SK-MEL-5 (cell line): ENCODE measurements at regions not wholly inside any gene's neighbourhood (a gene's known extent, or its start where the extent isn't known, plus 50 kb on each side); places are given as distances from the start of the nearest gene placed in this dataset.

Experiments used
- DNase-seq: peaks from one replicate; pipeline ENCODE4 v3.0.0-alpha.2; 2016; ENCODE audit warnings: low read depth, low spot score
- in situ Hi-C: cut with HindIII; loops from 2 replicates; pipeline ENCODE4 v1.10.0; 2016; ENCODE audit warnings: low sequenced_read_pairs, high pct_unique_total_duplicates, low pct_unique_long_range_greater_than_20kb

DNA sequence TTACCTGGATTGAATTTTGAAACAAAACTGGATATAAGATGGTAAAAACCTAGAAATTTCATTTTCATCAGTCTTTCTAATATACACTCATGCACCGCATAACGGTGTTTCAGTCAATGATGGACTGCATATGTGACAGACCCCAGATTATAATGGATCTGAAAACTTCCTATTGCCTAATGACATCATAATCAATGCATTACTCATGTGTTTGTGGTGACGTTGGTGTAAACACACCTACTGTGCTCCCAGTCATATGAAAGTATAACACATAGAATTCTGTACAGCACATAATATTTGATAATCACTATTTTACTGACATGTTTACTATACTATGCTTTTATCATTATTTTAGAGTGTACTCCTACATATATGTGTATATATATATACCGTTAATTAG lies 119.9 kb upstream of the AGA start:
- no peak for DNase-seq
- in situ Hi-C loops, result no loop called here

DNA sequence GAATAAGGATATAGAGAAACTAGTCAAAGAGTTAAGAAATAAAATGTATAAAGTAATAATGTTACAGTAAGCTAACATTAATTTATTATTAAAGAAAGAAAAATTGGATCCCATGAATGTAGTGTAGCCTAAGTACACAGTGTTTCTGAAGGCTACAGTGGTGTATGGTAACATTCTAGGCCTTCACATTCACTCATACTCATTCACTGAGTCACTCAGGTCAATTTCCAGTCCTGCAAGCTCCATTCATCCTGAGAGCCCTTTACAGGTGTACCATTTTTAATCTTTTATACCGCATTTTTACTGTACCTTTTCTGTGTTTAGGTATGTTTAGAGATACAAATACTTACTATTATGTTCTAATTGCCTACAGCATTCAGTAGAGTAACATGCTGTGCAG lies 120.6 kb upstream of the AGA start:
- no peak for DNase-seq
- in situ Hi-C loops, result no loop called here

DNA sequence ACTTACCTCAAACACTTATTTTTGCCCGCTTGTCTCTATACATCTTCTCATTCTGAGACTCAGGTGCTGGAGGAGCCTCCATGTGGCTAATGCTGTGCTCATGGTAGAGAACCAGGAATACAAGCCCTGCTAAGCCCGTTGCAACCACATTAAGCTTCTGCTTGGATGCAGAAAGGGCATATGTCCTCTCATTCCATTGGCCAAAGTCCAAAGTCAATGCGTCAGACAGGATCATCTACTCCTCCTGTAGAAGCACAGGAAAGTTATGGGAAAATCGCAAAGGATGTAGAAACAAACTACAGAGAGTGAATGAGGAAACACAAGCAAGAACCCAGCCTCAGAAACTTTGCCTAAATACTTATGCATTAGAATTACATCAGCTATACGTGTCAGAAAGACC lies 124.5 kb upstream of the AGA start:
- in situ Hi-C loops, result no loop called here
- DNase-seq, result no peak

DNA sequence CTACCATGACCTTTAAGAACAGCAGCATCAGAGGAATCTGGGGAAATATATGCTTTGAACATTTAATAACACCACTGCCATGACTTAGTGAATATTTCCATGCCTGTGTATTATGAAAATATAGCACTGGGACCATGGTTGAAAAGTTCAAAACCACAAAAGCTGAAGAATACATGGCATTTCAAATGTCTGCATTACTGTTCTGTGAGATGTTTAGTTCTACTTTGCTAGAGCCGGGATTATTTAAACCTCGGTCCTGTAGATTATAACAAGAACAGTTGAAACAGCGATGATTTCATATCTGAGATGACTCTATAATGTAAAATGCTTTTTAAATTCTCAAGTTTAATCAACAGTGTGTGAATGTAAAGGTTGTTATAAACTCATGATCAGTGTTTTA lies 126.7 kb upstream of the AGA start:
- in situ Hi-C loops, result no loop called here
- no peak for DNase-seq

DNA sequence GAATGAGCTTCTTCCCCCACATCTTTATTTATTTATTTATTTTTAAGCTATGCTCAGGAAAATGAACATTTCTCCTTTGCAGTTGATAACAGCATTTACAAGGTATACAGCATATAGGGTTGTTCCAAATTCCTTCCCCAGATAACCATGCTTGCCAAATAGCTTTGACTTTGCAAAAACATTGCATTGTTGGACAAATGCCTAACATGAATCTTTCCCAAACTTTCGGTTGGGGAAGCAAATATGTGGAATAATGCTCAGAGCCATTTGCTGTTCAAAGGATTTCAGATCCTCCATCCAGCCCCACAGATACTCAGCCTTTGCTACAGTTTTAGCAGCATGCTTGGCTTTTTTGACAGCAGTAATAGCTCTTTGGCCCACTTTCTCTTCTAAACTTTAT lies 127.2 kb upstream of the AGA start:
- DNase-seq, result no peak
- in situ Hi-C loops, result no loop called here

DNA sequence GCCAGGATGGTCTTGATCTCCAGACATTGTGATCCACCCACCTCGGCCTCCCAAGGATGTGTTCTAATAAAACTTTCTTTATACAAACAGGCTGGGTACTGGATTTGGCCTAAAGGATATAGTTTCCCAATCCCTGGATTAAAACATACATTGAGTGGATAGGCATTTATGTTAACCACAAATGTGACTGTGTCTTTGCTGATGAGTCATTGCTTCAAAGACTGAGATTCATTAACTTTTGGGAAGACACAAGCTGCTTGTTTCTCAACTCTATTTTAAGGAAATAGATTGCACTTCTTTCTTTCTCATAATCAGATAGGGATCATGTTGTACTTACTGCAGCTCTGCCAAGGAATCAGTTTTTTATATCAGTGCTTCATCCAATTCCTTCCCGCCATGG lies 131.3 kb upstream of the AGA start:
- in situ Hi-C loops, result no loop called here
- peak; percentile 94 for DNase-seq

DNA sequence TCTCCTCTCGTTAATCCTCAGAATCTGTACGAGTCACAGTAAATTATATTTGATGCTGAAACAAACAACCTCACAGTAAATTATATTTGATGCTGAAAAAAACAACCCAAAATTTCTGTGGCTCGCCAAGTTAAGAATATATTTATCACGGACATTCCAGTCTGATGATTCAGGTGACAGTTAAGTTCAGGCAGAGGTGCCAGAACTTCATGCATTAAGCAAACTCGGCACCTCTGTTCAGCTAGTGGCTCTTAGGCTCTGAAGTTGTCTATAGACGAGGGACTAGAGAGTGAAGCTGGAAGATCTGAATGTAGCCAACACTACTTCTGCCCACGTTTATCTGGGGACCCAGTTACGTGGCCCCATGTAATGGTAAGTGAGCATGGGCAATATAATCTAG lies 132.2 kb upstream of the AGA start:
- DNase-seq, result no peak
- in situ Hi-C loops, result no loop called here

DNA sequence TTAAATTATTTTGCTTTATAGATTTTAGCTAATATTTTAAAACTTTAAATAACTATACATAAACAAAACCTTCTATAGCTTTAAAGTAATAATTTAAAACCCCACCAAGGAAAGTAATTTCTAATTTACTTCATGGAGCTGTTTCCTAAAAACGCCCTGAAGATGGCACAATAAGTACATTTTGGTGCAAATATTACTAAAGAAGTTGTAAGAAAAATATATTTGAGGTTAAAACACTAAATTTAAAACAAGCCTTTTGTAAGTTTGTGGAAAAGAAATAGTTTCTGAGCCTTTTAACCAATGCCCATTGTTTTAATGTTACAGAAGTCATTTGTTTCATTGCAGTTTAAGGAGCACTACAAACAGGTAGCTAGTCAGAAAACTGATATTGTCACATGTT lies 137.4 kb upstream of the AGA start:
- in situ Hi-C loops, result no loop called here
- no peak for DNase-seq

DNA sequence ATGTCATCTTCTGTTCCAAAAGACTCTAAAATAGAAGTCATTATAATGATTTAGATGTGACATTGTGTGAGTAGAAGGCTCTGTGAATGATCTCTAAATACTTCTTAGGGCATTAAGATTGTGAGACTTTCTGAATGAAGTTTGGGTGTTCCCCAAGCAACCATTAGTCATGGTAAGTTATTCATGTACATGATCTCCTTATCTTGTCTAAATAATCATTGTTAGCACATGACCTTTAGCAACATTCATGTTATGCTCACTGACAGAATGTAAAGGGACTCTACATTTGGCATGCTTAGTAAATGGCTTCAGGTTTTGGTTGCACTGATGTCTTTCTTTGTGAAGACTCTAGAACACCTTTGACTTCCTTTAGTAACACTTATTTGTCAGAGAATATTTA lies 140.8 kb upstream of the AGA start:
- no peak for DNase-seq
- in situ Hi-C loops, result no loop called here

DNA sequence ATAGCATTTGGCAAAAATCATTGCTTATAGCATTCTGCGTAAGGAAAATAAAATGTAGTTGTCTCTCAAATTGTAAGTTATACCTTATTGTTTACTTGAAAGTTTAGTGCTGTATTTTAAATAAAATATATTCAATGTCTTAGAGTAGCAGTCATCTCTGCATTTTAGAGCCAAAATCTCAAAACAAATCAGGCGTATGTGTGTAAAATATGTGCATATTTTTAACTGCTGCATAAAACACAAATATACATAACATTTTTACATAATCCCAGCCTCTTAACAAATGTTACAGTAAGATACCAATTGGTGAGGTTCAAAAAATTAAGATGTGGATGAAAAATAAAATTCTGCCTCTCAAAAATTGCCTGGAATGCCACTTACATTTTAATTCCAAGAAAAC lies 145.8 kb upstream of the AGA start:
- in situ Hi-C loops, result no loop called here
- DNase-seq, result no peak

DNA sequence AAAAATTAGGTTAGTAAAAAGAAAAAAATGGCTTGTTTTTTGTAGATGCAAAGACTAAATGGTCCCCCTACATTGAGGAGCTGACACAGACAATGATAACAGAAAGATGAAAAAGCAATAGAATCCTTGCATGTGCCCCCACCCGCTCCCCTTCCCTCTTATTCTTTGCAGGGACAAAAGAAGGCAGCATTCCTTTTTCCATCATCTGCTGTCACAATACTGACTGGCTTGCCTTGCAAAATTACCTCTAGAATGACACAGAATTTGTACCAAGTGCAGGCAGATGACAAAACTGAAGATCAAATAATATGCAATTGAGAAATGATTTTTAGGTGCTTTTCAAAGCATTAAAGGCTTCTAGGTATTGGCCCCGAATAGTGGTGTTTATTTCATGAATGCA lies 153.1 kb upstream of the AGA start:
- in situ Hi-C loops, result no loop called here
- no peak for DNase-seq

DNA sequence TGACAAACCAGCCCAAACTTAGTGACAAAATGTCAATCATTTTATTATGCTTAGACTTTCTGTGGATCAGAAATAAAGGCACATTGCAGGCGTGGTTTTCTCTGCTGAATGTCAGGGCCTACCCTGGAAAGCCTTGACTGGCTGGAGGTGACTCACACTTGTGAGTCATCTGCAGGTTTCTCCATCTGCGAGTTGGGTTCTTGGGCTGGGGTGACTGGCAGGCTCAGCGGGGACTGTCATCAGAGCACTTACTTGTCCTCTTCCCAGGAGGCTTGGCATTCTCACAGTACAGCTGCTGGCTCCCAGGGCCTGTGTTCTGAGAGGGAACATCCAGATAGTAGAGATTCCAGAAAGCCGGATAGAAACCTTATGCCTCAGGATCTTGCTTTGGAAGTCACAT lies 153.8 kb upstream of the AGA start:
- in situ Hi-C loops, result no loop called here
- peak; percentile 23 for DNase-seq

DNA sequence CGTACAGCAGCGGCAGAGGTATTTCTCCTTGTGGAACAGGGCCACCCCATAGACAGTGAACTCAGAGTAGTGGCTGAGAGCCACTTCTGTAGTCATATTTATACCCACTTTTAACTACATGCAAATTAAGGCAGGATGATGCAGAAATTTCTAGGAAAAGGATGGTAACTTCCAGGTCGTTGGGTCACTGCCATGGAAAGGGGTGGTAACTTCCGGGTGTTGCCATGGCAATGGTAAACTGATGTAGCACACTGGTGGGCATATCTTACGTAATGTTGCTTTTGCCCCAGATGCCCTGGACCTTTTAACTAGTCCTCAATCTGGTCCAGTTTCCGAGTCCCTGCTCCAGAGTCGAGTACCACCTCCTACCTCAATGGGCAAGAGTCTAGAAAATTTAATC lies 154.8 kb upstream of the AGA start:
- in situ Hi-C loops, result no loop called here
- DNase-seq, result no peak

DNA sequence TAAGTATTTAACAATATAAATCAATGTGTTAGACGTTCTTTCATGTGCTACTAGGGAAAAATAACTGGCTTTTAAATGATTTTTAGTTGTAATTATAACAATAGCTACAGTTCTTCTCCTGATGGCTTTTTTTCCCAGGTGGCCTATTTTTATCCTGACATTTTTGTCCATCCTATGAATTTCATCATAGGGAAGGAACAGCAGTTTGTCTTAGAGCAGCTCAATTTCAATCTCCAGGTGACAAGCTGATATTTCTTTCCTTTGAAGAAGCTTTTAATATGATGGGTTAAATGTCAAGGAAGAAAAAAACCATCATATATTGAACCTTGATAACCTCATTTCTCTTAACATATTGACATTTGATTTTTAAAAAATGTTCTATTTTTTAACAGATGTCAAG lies 163.0 kb upstream of the AGA start:
- DNase-seq, result no peak
- in situ Hi-C loops, result no loop called here

DNA sequence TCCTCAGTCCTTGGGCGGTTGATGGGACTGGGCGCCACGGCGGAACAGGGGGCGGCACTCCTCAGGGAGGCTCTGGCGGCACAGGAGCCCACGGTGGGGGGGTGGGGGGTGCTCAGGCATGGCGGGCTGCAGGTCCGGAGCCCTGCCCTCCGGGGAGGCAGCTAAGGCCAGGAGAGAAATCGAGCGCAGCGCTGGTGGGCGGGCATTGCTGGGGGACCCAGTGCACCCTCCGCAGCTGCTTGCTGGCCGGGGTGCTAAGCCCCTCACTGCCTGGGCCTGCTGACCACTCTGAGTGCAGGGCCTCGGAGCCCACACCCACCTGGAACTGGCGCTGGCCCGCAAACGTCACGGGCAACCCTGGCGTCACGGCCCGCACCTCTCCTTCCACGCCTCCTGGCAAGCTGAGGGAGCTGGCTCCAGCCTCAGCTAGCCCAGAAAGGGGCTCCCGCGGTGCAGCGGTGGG lies 164.9 kb upstream of the AGA start:
- in situ Hi-C loops, result no loop called here
- DNase-seq, result no peak

DNA sequence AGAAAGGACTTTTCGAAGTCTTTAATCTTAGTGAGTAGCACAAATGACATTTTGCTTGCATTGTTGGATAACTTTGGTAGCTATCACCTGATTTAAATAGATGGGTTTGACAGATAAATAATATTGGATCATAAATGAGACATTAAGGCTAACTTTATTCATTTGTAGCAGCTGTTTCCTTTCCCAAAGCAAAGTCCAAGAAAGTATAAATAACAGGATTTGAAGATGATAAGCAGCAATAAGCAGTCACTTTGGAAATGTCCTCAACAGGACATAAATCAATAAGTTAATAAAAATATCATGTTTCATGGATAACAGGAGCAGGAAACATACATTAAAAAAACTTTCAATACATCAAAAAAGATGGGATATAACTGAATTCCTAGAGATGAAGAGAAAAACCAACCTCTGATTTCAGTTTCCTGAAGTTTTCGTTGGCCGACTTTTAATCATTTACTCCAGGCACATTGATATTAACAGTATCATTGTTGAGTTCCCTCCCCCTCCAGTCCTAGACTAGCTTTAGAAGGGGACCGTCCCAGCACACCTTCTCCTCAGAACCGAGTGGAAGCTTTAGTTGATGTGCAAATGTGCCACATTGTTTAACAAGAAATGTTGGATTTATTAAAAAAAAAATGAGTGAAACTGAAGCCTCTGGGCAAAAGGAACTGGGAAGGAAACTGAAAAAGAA lies 169.9 kb upstream of the AGA start:
- no peak for DNase-seq
- in situ Hi-C loops, result no loop called here

DNA sequence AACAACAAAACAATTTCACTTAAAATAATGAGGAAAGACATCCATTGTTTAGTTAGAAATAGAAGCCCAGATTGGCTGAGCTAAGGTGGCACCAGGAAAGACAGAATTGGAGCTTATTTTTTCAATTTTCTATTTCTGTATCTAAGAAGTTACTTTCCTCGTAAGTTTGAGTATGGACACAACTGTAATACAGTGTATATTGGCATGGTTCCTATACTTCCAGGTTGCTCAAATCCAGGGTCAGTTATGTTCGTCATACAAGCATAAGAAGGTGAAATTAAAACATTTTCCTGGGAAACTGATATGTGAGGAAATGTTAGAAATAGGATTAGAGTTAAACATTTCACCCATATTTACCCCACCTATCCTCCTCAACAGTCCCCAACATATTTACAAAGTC lies 170.4 kb upstream of the AGA start:
- in situ Hi-C loops, result no loop called here
- no peak for DNase-seq

DNA sequence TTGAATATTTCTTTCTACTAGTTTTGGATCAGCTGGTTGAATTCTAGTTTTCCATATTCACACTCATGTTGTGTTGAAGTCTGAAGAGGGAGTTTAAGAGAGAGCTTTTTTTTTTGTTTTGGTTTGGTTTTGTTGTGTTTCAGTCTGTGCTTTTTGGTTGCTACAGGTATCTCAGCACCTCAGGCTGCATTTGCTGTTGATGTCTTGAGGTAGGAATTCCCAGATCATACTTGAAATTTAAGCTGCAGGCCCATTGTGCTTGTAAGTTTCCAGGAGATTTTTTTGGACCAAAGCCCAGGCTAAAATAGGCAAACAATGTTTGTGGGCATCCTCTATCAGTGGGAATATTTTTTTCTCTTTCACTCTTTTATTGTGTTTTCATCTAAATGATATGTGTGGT lies 190.2 kb upstream of the AGA start:
- in situ Hi-C loops, result no loop called here

DNA sequence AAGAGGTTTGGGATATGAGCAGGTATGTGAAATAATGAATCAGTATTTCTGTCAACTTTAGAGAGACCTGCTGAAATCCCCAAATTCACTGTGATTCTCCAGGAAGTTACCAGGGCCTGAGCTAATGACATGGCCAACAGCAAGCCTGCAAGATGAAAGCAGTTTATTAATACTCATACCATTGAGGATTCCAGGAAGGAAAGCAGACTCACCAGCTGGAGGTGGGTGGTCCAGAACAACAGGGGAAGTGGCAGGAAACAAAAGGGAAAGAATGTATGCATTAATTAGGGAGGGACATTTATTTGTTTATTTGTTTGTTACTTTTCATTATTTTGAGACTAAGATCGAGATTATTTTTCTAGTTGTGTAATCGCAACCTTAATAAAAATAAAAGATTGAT lies 196.6 kb upstream of the AGA start:
- in situ Hi-C loops, result no loop called here
- DNase-seq, result no peak

More for the DNA sequence above, 190.2 kb upstream of the AGA start:
- no peak for DNase-seq

DNA sequence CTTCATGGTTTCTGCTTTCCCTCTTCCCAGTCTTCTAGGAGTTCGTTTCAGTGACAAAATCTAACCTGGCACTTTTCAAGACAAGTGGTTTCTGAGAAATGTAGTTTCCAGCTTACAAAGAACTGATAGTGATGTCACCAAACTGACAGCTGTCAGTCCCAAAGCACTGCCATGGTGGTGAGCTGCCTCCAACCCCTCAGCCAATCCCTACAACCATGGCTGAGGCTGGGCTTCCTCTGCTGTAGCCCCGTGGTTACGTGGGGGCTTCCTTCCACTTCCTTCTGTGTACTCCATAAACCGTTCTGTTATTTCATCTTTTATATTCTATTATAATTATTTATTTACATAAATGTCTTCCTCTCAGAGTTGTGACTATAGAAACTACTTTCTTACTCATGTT lies 198.6 kb upstream of the AGA start:
- no peak for DNase-seq
- in situ Hi-C loops, result no loop called here
